ENCODE measurements at regions not wholly inside any gene's neighbourhood (a gene's known extent, or its start where the extent isn't known, plus 50 kb on each side); places are given as distances from the start of the nearest gene placed in this dataset.

GRCh38 chr11:95520369-95521132, 269.0 kb downstream of the FAM76B start:
- TF ChIP-seq CTCF (IDR thresholded peaks at IDR 0.05; ENCODE audit: poor library complexity) = no peak
- TF ChIP-seq EZH2phosphoT487 (IDR thresholded peaks at IDR 0.05; ENCODE audit: low read depth, severe bottlenecking, unreplicated experiment) = no peak
- no peak for TF ChIP-seq EZH2 (IDR thresholded peaks at IDR 0.05; ENCODE audit: borderline replicate concordance)
